BE2C (cell line): ENCODE measurements at regions not wholly inside any gene's neighbourhood (a gene's known extent, or its start where the extent isn't known, plus 50 kb on each side); places are given as distances from the start of the nearest gene placed in this dataset.
"Not testable (repeated sequence)": the region's sequence is repeated elsewhere in the genome, so short reads cannot be mapped to it uniquely, and the experiment has no call there.

Experiments used
- DNase-seq: peaks from one replicate; pipeline ENCODE4 v3.0.0-alpha.2; 2020
- H3K27me3 ChIP-seq: fragments of 250-450 bp; sonication (Bioruptor Pico); 2 replicates; pipeline ENCODE4 v1.5.1; 2020; ENCODE audit warnings: mild to moderate bottlenecking
- H3K36me3 ChIP-seq: fragments of 250-450 bp; sonication (Bioruptor Pico); 2 replicates; pipeline ENCODE4 v1.5.1; 2020; ENCODE audit warnings: mild to moderate bottlenecking
- H3K4me1 ChIP-seq: fragments of 250-450 bp; sonication (Bioruptor Pico); 2 replicates; pipeline ENCODE4 v1.5.1; 2020
- H3K4me3 ChIP-seq: 2 replicates; pipeline ENCODE4 v1.5.1; 2011; ENCODE audit warnings: low read depth, low read length
- H3K9me3 ChIP-seq: fragments of 250-450 bp; sonication (Bioruptor Pico); 2 replicates; pipeline ENCODE4 v1.5.1; 2020
- CTCF ChIP-seq: IDR thresholded peaks from 2 replicates; pipeline ENCODE4 v1.5.1; 2012; ENCODE audit warnings: mild to moderate bottlenecking, low read depth, low read length

GRCh38 chr12:116380108-116380507, 102.6 kb upstream of the MED13L start:
- Histone ChIP-seq H3K9me3 (no peaks in the 10 kb centered on the region), H3K36me3 (no peaks in the 10 kb centered on the region), H3K27me3 (no peaks in the 10 kb centered on the region), H3K4me1 (peaks cover 12% of the 10 kb centered on the region), H3K4me3 (no peak overlapping the region)
- no peak for TF ChIP-seq CTCF
- DNase-seq: no peak

GRCh38 chr12:116380740-116381139, 103.2 kb upstream of the MED13L start:
- H3K36me3 ChIP-seq, H3K4me3 ChIP-seq, H3K27me3 ChIP-seq, DNase-seq, H3K9me3 ChIP-seq: not testable (repeated sequence)
- peaks cover 12% of the 10 kb centered on the region for H3K4me1 ChIP-seq

GRCh38 chr12:116381240-116381743, 103.8 kb upstream of the MED13L start:
- Histone ChIP-seq H3K36me3 (no peaks in the 10 kb centered on the region), H3K4me3 (no peak overlapping the region), H3K9me3 (no peaks in the 10 kb centered on the region), H3K4me1 (peaks cover 10% of the 10 kb centered on the region), H3K27me3 (no peaks in the 10 kb centered on the region)
- no peak for TF ChIP-seq CTCF
- DNase-seq: no peak

GRCh38 chr12:116381744-116382685, 104.5 kb upstream of the MED13L start:
- Histone ChIP-seq H3K4me1 (peaks cover 8% of the 10 kb centered on the region), H3K9me3 (no peaks in the 10 kb centered on the region), H3K36me3 (no peaks in the 10 kb centered on the region), H3K27me3 (no peaks in the 10 kb centered on the region), H3K4me3 (no peak overlapping the region)
- no peak for DNase-seq
- TF ChIP-seq CTCF: no peak

- H3K4me3 ChIP-seq: no peak overlapping the region
- DNase-seq: no peak
- H3K4me1 ChIP-seq: no peaks in the 10 kb centered on the region
- TF ChIP-seq CTCF: no peak
- no peaks in the 10 kb centered on the region for H3K27me3 ChIP-seq
- H3K36me3 ChIP-seq: no peaks in the 10 kb centered on the region
- no peaks in the 10 kb centered on the region for H3K9me3 ChIP-seq
Measured at GRCh38 chr12:116382686-116383530, 105.4 kb upstream of the MED13L start.

GRCh38 chr12:116384175-116384574, 106.7 kb upstream of the MED13L start:
- no peaks in the 10 kb centered on the region for H3K9me3 ChIP-seq
- TF ChIP-seq CTCF: no peak
- H3K4me3 ChIP-seq: no peak overlapping the region
- no peaks in the 10 kb centered on the region for H3K4me1 ChIP-seq
- H3K36me3 ChIP-seq: no peaks in the 10 kb centered on the region
- no peaks in the 10 kb centered on the region for H3K27me3 ChIP-seq
- no peak for DNase-seq
